ENCODE measurements at regions not wholly inside any gene's neighbourhood (a gene's known extent, or its start where the extent isn't known, plus 50 kb on each side); places are given as distances from the start of the nearest gene placed in this dataset.

- no peak overlapping the region for H3K4me3 ChIP-seq (ENCODE audit: insufficient read length, low read depth)
- H3K9me3 ChIP-seq (ENCODE audit: insufficient read depth, low read length), result no peaks in the 10 kb centered on the region
- H3K27me3 ChIP-seq (ENCODE audit: insufficient read depth, insufficient read length), result no peaks in the 10 kb centered on the region
- H3K9ac ChIP-seq (ENCODE audit: insufficient read length, low read depth), result no peak overlapping the region
- H3K4me1 ChIP-seq (ENCODE audit: insufficient read depth, insufficient read length), result no peaks in the 10 kb centered on the region
- DNase-seq (ENCODE audit: low read depth, low spot score), result no peak
- H3K36me3 ChIP-seq (ENCODE audit: insufficient read depth, insufficient read length, low read length), result no peaks in the 10 kb centered on the region
- TF ChIP-seq ZNF274 (IDR thresholded peaks at IDR 0.05; ENCODE audit: low read depth, low read length), result no peak
- TF ChIP-seq SUZ12 (IDR thresholded peaks at IDR 0.05; ENCODE audit: extremely low read depth, insufficient read depth, insufficient read length), result no peak
- TF ChIP-seq YY1 (IDR thresholded peaks at IDR 0.05; ENCODE audit: insufficient read depth, insufficient read length), result no peak
Measured at GRCh38 chr4:126468144-126468543, 1153.4 kb downstream of the FAT4 start.

- Histone ChIP-seq H3K36me3 (ENCODE audit: insufficient read depth, insufficient read length, low read length) (no peaks in the 10 kb centered on the region), H3K9me3 (ENCODE audit: insufficient read depth, low read length) (no peaks in the 10 kb centered on the region), H3K27me3 (ENCODE audit: insufficient read depth, insufficient read length) (no peaks in the 10 kb centered on the region), H3K4me1 (ENCODE audit: insufficient read depth, insufficient read length) (no peaks in the 10 kb centered on the region), H3K9ac (ENCODE audit: insufficient read length, low read depth) (no peak overlapping the region), H3K4me3 (ENCODE audit: insufficient read length, low read depth) (no peak overlapping the region)
- TF ChIP-seq SUZ12 (IDR thresholded peaks at IDR 0.05; ENCODE audit: extremely low read depth, insufficient read depth, insufficient read length), result no peak
- no peak for TF ChIP-seq YY1 (IDR thresholded peaks at IDR 0.05; ENCODE audit: insufficient read depth, insufficient read length)
- TF ChIP-seq ZNF274 (IDR thresholded peaks at IDR 0.05; ENCODE audit: low read depth, low read length), result no peak
- DNase-seq (ENCODE audit: low read depth, low spot score), result no peak
Measured at GRCh38 chr4:126470862-126471261, 1156.1 kb downstream of the FAT4 start.

- H3K27me3 ChIP-seq (ENCODE audit: insufficient read depth, insufficient read length), result no peaks in the 10 kb centered on the region
- H3K9me3 ChIP-seq (ENCODE audit: insufficient read depth, low read length), result no peaks in the 10 kb centered on the region
- H3K4me1 ChIP-seq (ENCODE audit: insufficient read depth, insufficient read length), result no peaks in the 10 kb centered on the region
- DNase-seq (ENCODE audit: low read depth, low spot score), result no peak
- no peak overlapping the region for H3K9ac ChIP-seq (ENCODE audit: insufficient read length, low read depth)
- H3K4me3 ChIP-seq (ENCODE audit: insufficient read length, low read depth), result no peak overlapping the region
- TF ChIP-seq ZNF274 (IDR thresholded peaks at IDR 0.05; ENCODE audit: low read depth, low read length) (no peak), SUZ12 (IDR thresholded peaks at IDR 0.05; ENCODE audit: extremely low read depth, insufficient read depth, insufficient read length) (no peak), YY1 (IDR thresholded peaks at IDR 0.05; ENCODE audit: insufficient read depth, insufficient read length) (no peak)
- no peaks in the 10 kb centered on the region for H3K36me3 ChIP-seq (ENCODE audit: insufficient read depth, insufficient read length, low read length)
Measured at GRCh38 chr4:126475730-126476129, 1157.0 kb upstream of the INTU start.

GRCh38 chr4:126479709-126480108 lies 1153.0 kb upstream of the INTU start:
- no peak for DNase-seq (ENCODE audit: low read depth, low spot score)
- no peak overlapping the region for H3K9ac ChIP-seq (ENCODE audit: insufficient read length, low read depth)
- H3K36me3 ChIP-seq (ENCODE audit: insufficient read depth, insufficient read length, low read length), result no peaks in the 10 kb centered on the region
- H3K27me3 ChIP-seq (ENCODE audit: insufficient read depth, insufficient read length), result no peaks in the 10 kb centered on the region
- TF ChIP-seq YY1 (IDR thresholded peaks at IDR 0.05; ENCODE audit: insufficient read depth, insufficient read length) (no peak), SUZ12 (IDR thresholded peaks at IDR 0.05; ENCODE audit: extremely low read depth, insufficient read depth, insufficient read length) (no peak), ZNF274 (IDR thresholded peaks at IDR 0.05; ENCODE audit: low read depth, low read length) (no peak)
- H3K4me3 ChIP-seq (ENCODE audit: insufficient read length, low read depth), result no peak overlapping the region
- no peaks in the 10 kb centered on the region for H3K9me3 ChIP-seq (ENCODE audit: insufficient read depth, low read length)
- H3K4me1 ChIP-seq (ENCODE audit: insufficient read depth, insufficient read length), result no peaks in the 10 kb centered on the region

GRCh38 chr4:126482311-126482710 lies 1150.4 kb upstream of the INTU start:
- Histone ChIP-seq H3K27me3 (ENCODE audit: insufficient read depth, insufficient read length) (no peaks in the 10 kb centered on the region), H3K9me3 (ENCODE audit: insufficient read depth, low read length) (no peaks in the 10 kb centered on the region), H3K4me1 (ENCODE audit: insufficient read depth, insufficient read length) (no peaks in the 10 kb centered on the region), H3K36me3 (ENCODE audit: insufficient read depth, insufficient read length, low read length) (no peaks in the 10 kb centered on the region), H3K9ac (ENCODE audit: insufficient read length, low read depth) (no peak overlapping the region), H3K4me3 (ENCODE audit: insufficient read length, low read depth) (no peak overlapping the region)
- TF ChIP-seq YY1 (IDR thresholded peaks at IDR 0.05; ENCODE audit: insufficient read depth, insufficient read length) (no peak), SUZ12 (IDR thresholded peaks at IDR 0.05; ENCODE audit: extremely low read depth, insufficient read depth, insufficient read length) (no peak), ZNF274 (IDR thresholded peaks at IDR 0.05; ENCODE audit: low read depth, low read length) (no peak)
- no peak for DNase-seq (ENCODE audit: low read depth, low spot score)

GRCh38 chr4:126486377-126486776 lies 1146.4 kb upstream of the INTU start:
- TF ChIP-seq YY1 (IDR thresholded peaks at IDR 0.05; ENCODE audit: insufficient read depth, insufficient read length) (no peak), ZNF274 (IDR thresholded peaks at IDR 0.05; ENCODE audit: low read depth, low read length) (no peak), SUZ12 (IDR thresholded peaks at IDR 0.05; ENCODE audit: extremely low read depth, insufficient read depth, insufficient read length) (no peak)
- H3K36me3 ChIP-seq (ENCODE audit: insufficient read depth, insufficient read length, low read length), result no peaks in the 10 kb centered on the region
- no peaks in the 10 kb centered on the region for H3K4me1 ChIP-seq (ENCODE audit: insufficient read depth, insufficient read length)
- no peak overlapping the region for H3K4me3 ChIP-seq (ENCODE audit: insufficient read length, low read depth)
- H3K9ac ChIP-seq (ENCODE audit: insufficient read length, low read depth), result no peak overlapping the region
- DNase-seq (ENCODE audit: low read depth, low spot score), result no peak
- H3K9me3 ChIP-seq (ENCODE audit: insufficient read depth, low read length), result no peaks in the 10 kb centered on the region
- no peaks in the 10 kb centered on the region for H3K27me3 ChIP-seq (ENCODE audit: insufficient read depth, insufficient read length)

- Histone ChIP-seq H3K4me1 (ENCODE audit: insufficient read depth, insufficient read length) (no peaks in the 10 kb centered on the region), H3K36me3 (ENCODE audit: insufficient read depth, insufficient read length, low read length) (no peaks in the 10 kb centered on the region), H3K27me3 (ENCODE audit: insufficient read depth, insufficient read length) (no peaks in the 10 kb centered on the region), H3K9ac (ENCODE audit: insufficient read length, low read depth) (no peak overlapping the region), H3K9me3 (ENCODE audit: insufficient read depth, low read length) (no peaks in the 10 kb centered on the region), H3K4me3 (ENCODE audit: insufficient read length, low read depth) (no peak overlapping the region)
- TF ChIP-seq SUZ12 (IDR thresholded peaks at IDR 0.05; ENCODE audit: extremely low read depth, insufficient read depth, insufficient read length) (no peak), ZNF274 (IDR thresholded peaks at IDR 0.05; ENCODE audit: low read depth, low read length) (no peak), YY1 (IDR thresholded peaks at IDR 0.05; ENCODE audit: insufficient read depth, insufficient read length) (no peak)
- DNase-seq (ENCODE audit: low read depth, low spot score), result no peak
Measured at GRCh38 chr4:126489826-126490463, 1142.8 kb upstream of the INTU start.
